ENCODE measurements at regions not wholly inside any gene's neighbourhood (a gene's known extent, or its start where the extent isn't known, plus 50 kb on each side); places are given as distances from the start of the nearest gene placed in this dataset.
"Not testable (repeated sequence)": the region's sequence is repeated elsewhere in the genome, so short reads cannot be mapped to it uniquely, and the experiment has no call there.

GRCh38 chr9:2397875-2398274 is 223.7 kb upstream of the VLDLR start:
- not testable (repeated sequence) for DNase-seq

- DNase-seq: not testable (repeated sequence)
These were observed 219.8 kb upstream of the VLDLR start for GRCh38 chr9:2401746-2402145.

- no peak for DNase-seq
These were observed 217.9 kb upstream of the VLDLR start for GRCh38 chr9:2403701-2404100.

- DNase-seq: no peak
These were observed 215.3 kb upstream of the VLDLR start for GRCh38 chr9:2406252-2406651.

- DNase-seq: no peak
These were observed 214.1 kb upstream of the VLDLR start for GRCh38 chr9:2407450-2407849.

GRCh38 chr9:2411459-2412215 is 209.9 kb upstream of the VLDLR start:
- no peak for DNase-seq

- DNase-seq: no peak
These were observed 208.3 kb upstream of the VLDLR start for GRCh38 chr9:2413160-2413805.

GRCh38 chr9:2414465-2414864 is 207.1 kb upstream of the VLDLR start:
- no peak for DNase-seq

- DNase-seq: no peak
These were observed 206.3 kb upstream of the VLDLR start for GRCh38 chr9:2415326-2415725.

GRCh38 chr9:2417730-2418129 is 203.9 kb upstream of the VLDLR start:
- DNase-seq: no peak

GRCh38 chr9:2418619-2419018 is 203.0 kb upstream of the VLDLR start:
- peak; percentile 94 for DNase-seq

GRCh38 chr9:2419347-2419746 is 202.2 kb upstream of the VLDLR start:
- no peak for DNase-seq

GRCh38 chr9:2420543-2420942 is 201.0 kb upstream of the VLDLR start:
- no peak for DNase-seq

- no peak for DNase-seq
These were observed 197.0 kb upstream of the VLDLR start for GRCh38 chr9:2424619-2425033.

- DNase-seq: no peak
These were observed 195.9 kb upstream of the VLDLR start for GRCh38 chr9:2425676-2426075.

GRCh38 chr9:2427120-2427891 is 194.3 kb upstream of the VLDLR start:
- DNase-seq: no peak

- no peak for DNase-seq
These were observed 181.6 kb upstream of the VLDLR start for GRCh38 chr9:2439957-2440356.

GRCh38 chr9:2443933-2444332 is 177.7 kb upstream of the VLDLR start:
- DNase-seq: not testable (repeated sequence)

GRCh38 chr9:2448193-2448738 is 173.3 kb upstream of the VLDLR start:
- DNase-seq: no peak

- DNase-seq: no peak
These were observed 168.5 kb upstream of the VLDLR start for GRCh38 chr9:2453106-2453505.

- DNase-seq: no peak
These were observed 167.9 kb upstream of the VLDLR start for GRCh38 chr9:2453701-2454100.

- peak; percentile 86 for DNase-seq
These were observed 161.8 kb upstream of the VLDLR start for GRCh38 chr9:2459756-2460155.

- DNase-seq: peak; percentile 100
These were observed 159.7 kb upstream of the VLDLR start for GRCh38 chr9:2461892-2462291.

GRCh38 chr9:2464624-2465023 is 157.0 kb upstream of the VLDLR start:
- no peak for DNase-seq
